OCI-LY1 (cell line): ENCODE measurements at regions not wholly inside any gene's neighbourhood (a gene's known extent, or its start where the extent isn't known, plus 50 kb on each side); places are given as distances from the start of the nearest gene placed in this dataset.

Experiments used
- H2AFZ ChIP-seq: fragments of 200-600 bp; sonication (generic), shearing (Covaris generic); 2 replicates; pipeline ENCODE4 v1.6.0; 2014; ENCODE audit warnings: antibody characterized with exemption, mild to moderate bottlenecking, low read length
- H3F3A ChIP-seq: fragments of 200-600 bp; sonication (generic), shearing (Covaris generic); 2 replicates; pipeline ENCODE4 v1.6.0; 2014; ENCODE audit warnings: mild to moderate bottlenecking, antibody characterized with exemption, low read length, moderate library complexity; ENCODE audit not compliant: insufficient read depth
- H3K27ac ChIP-seq: fragments of 200-600 bp; sonication (generic); 2 replicates; pipeline ENCODE4 v1.5.1; 2014; ENCODE audit warnings: low read length, mixed run types, mild to moderate bottlenecking, low read depth; ENCODE audit not compliant: poor library complexity, severe bottlenecking
- H3K27me3 ChIP-seq: fragments of 200-600 bp; sonication (generic); 2 replicates; pipeline ENCODE4 v1.6.0; 2014; ENCODE audit warnings: antibody characterized with exemption, mild to moderate bottlenecking, low read length, moderate library complexity; ENCODE audit not compliant: insufficient read depth
- H3K36me3 ChIP-seq: fragments of 200-600 bp; sonication (generic); 2 replicates; pipeline ENCODE4 v1.6.1; 2014; ENCODE audit warnings: mild to moderate bottlenecking, antibody characterized with exemption, low read length, moderate library complexity, mixed read lengths; ENCODE audit not compliant: insufficient read depth
- H3K4me1 ChIP-seq: fragments of 200-600 bp; sonication (generic); 2 replicates; pipeline ENCODE4 v1.5.1; 2014; ENCODE audit warnings: mild to moderate bottlenecking, low read length, moderate library complexity; ENCODE audit not compliant: insufficient read depth, severe bottlenecking
- H3K4me2 ChIP-seq: fragments of 200-600 bp; sonication (generic), shearing (Covaris generic); 2 replicates; pipeline ENCODE4 v1.6.1; 2014; ENCODE audit warnings: low read length
- H3K4me3 ChIP-seq: fragments of 200-600 bp; sonication (generic); 2 replicates; pipeline ENCODE4 v1.5.1; 2014; ENCODE audit warnings: low read length, low read depth, mild to moderate bottlenecking, mixed read lengths; ENCODE audit not compliant: poor library complexity, severe bottlenecking
- H3K79me2 ChIP-seq: fragments of 200-600 bp; shearing (Covaris generic); 2 replicates; pipeline ENCODE4 v1.6.1; 2016; ENCODE audit warnings: mixed run types, low read length, mixed read lengths; ENCODE audit not compliant: insufficient read depth
- H3K9ac ChIP-seq: fragments of 200-600 bp; sonication (generic), shearing (Covaris generic); 2 replicates; pipeline ENCODE4 v1.6.1; 2014; ENCODE audit warnings: mild to moderate bottlenecking, low read length, mixed read lengths
- H3K9me2 ChIP-seq: fragments of 200-600 bp; sonication (generic), shearing (Covaris generic); 2 replicates; pipeline ENCODE4 v1.6.1; 2014; ENCODE audit warnings: low read depth, mild to moderate bottlenecking, low read length, mixed read lengths
- H3K9me3 ChIP-seq: fragments of 200-600 bp; shearing (Covaris generic); 2 replicates; pipeline ENCODE4 v1.6.1; 2014; ENCODE audit warnings: low read length, mixed read lengths
- H4K20me1 ChIP-seq: fragments of 200-600 bp; sonication (generic), shearing (Covaris generic); 2 replicates; pipeline ENCODE4 v1.6.0; 2016; ENCODE audit warnings: mild to moderate bottlenecking, low read length; ENCODE audit not compliant: insufficient read depth
- CTCF ChIP-seq: fragments of 200-600 bp; sonication (generic), shearing (Covaris generic); IDR thresholded peaks from 2 replicates; pipeline ENCODE4 v1.5.1; 2017; ENCODE audit warnings: mild to moderate bottlenecking, antibody characterized with exemption, low read length, moderate library complexity, mixed read lengths
- EZH2 ChIP-seq: fragments of 200-600 bp; sonication (generic), shearing (Covaris generic); IDR thresholded peaks from 2 replicates; pipeline ENCODE4 v1.8.0; 2017; ENCODE audit warnings: borderline replicate concordance, mixed run types, mild to moderate bottlenecking, antibody characterized with exemption, low read length, moderate library complexity, mixed read lengths

- H3K9ac ChIP-seq = no peak overlapping the region
- H3K27ac ChIP-seq = no peak overlapping the region
- no peaks in the 10 kb centered on the region for H3F3A ChIP-seq
- no peaks in the 10 kb centered on the region for H3K9me3 ChIP-seq
- no peaks in the 10 kb centered on the region for H4K20me1 ChIP-seq
- no peaks in the 10 kb centered on the region for H3K27me3 ChIP-seq
- no peak overlapping the region for H2AFZ ChIP-seq
- H3K4me3 ChIP-seq = no peak overlapping the region
- TF ChIP-seq EZH2 (no peak), CTCF (no peak)
- no peaks in the 10 kb centered on the region for H3K9me2 ChIP-seq
- H3K4me1 ChIP-seq = no peaks in the 10 kb centered on the region
- no peak overlapping the region for H3K4me2 ChIP-seq
- H3K36me3 ChIP-seq = no peaks in the 10 kb centered on the region
- H3K79me2 ChIP-seq = no peaks in the 10 kb centered on the region
Measured at GRCh38 chr2:53347269-53347668, 420.3 kb upstream of the CHAC2 start.

- TF ChIP-seq EZH2 (no peak), CTCF (no peak)
- H3K9ac ChIP-seq = no peak overlapping the region
- H3K27me3 ChIP-seq = no peaks in the 10 kb centered on the region
- H3K4me3 ChIP-seq = no peak overlapping the region
- H4K20me1 ChIP-seq = no peaks in the 10 kb centered on the region
- H3K9me2 ChIP-seq = no peaks in the 10 kb centered on the region
- no peak overlapping the region for H3K4me2 ChIP-seq
- no peaks in the 10 kb centered on the region for H3K9me3 ChIP-seq
- no peak overlapping the region for H3K27ac ChIP-seq
- no peaks in the 10 kb centered on the region for H3F3A ChIP-seq
- no peaks in the 10 kb centered on the region for H3K79me2 ChIP-seq
- no peaks in the 10 kb centered on the region for H3K36me3 ChIP-seq
- no peaks in the 10 kb centered on the region for H3K4me1 ChIP-seq
- no peak overlapping the region for H2AFZ ChIP-seq
Measured at GRCh38 chr2:53342248-53342647, 425.4 kb upstream of the CHAC2 start.

GRCh38 chr2:53334610-53335009 lies 433.0 kb upstream of the CHAC2 start:
- Histone ChIP-seq H3K79me2 (no peaks in the 10 kb centered on the region), H4K20me1 (no peaks in the 10 kb centered on the region), H3K9me2 (no peaks in the 10 kb centered on the region), H2AFZ (no peak overlapping the region), H3K9me3 (no peaks in the 10 kb centered on the region), H3F3A (no peaks in the 10 kb centered on the region), H3K4me1 (no peaks in the 10 kb centered on the region), H3K9ac (no peak overlapping the region), H3K27ac (no peak overlapping the region), H3K27me3 (no peaks in the 10 kb centered on the region), H3K4me2 (no peak overlapping the region), H3K36me3 (no peaks in the 10 kb centered on the region), H3K4me3 (no peak overlapping the region)
- no peak for TF ChIP-seq EZH2
- TF ChIP-seq CTCF = no peak
